ENCODE measurements at regions not wholly inside any gene's neighbourhood (a gene's known extent, or its start where the extent isn't known, plus 50 kb on each side); places are given as distances from the start of the nearest gene placed in this dataset.

DNA sequence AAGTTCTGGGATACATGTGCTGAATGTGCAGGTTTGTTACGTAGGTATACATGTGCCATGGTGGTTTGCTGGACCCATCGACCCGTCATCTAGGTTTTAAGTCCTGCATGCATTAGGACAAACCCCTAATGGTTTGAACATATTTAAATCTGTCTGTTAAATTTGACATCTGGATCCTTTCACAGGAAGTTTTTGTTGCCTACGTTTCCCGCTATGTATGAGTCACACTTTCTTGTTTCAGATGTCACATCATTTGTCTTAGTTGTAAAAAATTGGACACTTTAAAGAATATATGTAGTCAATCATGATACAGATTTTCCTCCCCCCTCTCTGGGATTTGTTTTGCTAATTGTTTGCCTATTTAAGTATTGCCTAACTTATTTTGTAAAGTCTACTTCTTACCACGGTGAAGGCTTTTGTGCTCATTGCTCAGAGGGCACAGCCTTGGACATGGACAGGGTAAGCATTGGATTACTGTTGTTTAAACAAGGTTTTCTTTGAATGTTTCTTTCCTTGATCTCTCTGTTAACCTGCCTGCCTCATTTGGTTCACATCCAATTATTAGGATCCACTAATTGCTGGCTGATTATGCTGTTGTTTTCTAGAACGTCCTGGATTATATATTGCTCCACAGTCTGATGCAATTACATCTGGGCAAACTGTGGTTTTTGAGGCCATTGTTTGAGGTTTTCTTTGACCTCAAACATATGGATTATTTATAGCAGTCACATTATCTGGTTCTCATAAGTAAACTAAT, 1441.4 kb downstream of the AACS start:
- TF ChIP-seq GABPA (IDR thresholded peaks at IDR 0.05; ENCODE audit: low read depth) (no peak), POLR2AphosphoS5 (IDR thresholded peaks at IDR 0.05; ENCODE audit: low read depth) (no peak), SPI1 (IDR thresholded peaks at IDR 0.05; ENCODE audit: borderline replicate concordance, low read depth) (no peak)
- TF ChIP-seq, protein P1, sequence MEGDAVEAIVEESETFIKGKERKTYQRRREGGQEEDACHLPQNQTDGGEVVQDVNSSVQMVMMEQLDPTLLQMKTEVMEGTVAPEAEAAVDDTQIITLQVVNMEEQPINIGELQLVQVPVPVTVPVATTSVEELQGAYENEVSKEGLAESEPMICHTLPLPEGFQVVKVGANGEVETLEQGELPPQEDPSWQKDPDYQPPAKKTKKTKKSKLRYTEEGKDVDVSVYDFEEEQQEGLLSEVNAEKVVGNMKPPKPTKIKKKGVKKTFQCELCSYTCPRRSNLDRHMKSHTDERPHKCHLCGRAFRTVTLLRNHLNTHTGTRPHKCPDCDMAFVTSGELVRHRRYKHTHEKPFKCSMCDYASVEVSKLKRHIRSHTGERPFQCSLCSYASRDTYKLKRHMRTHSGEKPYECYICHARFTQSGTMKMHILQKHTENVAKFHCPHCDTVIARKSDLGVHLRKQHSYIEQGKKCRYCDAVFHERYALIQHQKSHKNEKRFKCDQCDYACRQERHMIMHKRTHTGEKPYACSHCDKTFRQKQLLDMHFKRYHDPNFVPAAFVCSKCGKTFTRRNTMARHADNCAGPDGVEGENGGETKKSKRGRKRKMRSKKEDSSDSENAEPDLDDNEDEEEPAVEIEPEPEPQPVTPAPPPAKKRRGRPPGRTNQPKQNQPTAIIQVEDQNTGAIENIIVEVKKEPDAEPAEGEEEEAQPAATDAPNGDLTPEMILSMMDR (IDR thresholded peaks at IDR 0.05; ENCODE audit: insufficient read depth, low read length), result no peak
- TF ChIP-seq, protein P2, sequence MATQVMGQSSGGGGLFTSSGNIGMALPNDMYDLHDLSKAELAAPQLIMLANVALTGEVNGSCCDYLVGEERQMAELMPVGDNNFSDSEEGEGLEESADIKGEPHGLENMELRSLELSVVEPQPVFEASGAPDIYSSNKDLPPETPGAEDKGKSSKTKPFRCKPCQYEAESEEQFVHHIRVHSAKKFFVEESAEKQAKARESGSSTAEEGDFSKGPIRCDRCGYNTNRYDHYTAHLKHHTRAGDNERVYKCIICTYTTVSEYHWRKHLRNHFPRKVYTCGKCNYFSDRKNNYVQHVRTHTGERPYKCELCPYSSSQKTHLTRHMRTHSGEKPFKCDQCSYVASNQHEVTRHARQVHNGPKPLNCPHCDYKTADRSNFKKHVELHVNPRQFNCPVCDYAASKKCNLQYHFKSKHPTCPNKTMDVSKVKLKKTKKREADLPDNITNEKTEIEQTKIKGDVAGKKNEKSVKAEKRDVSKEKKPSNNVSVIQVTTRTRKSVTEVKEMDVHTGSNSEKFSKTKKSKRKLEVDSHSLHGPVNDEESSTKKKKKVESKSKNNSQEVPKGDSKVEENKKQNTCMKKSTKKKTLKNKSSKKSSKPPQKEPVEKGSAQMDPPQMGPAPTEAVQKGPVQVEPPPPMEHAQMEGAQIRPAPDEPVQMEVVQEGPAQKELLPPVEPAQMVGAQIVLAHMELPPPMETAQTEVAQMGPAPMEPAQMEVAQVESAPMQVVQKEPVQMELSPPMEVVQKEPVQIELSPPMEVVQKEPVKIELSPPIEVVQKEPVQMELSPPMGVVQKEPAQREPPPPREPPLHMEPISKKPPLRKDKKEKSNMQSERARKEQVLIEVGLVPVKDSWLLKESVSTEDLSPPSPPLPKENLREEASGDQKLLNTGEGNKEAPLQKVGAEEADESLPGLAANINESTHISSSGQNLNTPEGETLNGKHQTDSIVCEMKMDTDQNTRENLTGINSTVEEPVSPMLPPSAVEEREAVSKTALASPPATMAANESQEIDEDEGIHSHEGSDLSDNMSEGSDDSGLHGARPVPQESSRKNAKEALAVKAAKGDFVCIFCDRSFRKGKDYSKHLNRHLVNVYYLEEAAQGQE (IDR thresholded peaks at IDR 0.05; ENCODE audit: insufficient replicate concordance, low read depth), result no peak

Measured in HL-60 (cell line).